HG03103 (cell line): ENCODE measurements at regions not wholly inside any gene's neighbourhood (a gene's known extent, or its start where the extent isn't known, plus 50 kb on each side); places are given as distances from the start of the nearest gene placed in this dataset.

Experiments used
- ATAC-seq: cut with Tn5 transposase; IDR thresholded peaks from one replicate; pipeline ENCODE4 v1.9.1; 2021; ENCODE audit warnings: low read depth; ENCODE audit not compliant: unreplicated experiment

DNA sequence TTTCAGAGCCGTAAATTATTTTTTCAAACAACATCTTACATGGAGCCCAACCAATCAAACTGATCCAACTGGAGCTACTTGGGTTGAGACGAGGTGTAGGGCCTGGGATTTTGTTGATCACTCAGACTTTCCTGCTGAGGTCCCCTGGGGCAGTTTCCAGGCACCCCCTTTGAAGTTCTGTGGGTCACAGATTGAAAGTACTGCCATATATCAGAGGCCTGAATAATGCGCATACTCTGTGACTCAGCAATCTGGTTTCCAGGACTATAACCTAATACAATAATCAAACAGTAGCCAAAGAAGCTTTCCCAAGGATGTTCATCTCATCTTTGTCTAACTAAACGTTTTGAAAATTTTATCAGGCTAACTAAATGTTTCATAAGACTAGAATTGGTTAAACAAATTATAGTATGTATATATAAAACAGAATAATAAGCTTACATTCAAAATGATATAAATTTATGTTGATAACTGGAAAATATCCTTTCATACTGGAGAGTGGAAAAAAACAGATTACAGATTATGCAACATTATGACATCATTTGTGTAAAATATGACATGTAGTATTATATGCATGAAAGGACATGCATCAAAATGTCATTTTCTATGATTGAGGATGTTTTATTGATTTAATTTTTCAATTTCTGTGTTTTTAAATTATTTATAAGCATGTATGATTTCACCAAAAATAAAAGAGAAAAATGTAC lies 617.1 kb downstream of the NTRK3 start:
- ATAC-seq = no peak

DNA sequence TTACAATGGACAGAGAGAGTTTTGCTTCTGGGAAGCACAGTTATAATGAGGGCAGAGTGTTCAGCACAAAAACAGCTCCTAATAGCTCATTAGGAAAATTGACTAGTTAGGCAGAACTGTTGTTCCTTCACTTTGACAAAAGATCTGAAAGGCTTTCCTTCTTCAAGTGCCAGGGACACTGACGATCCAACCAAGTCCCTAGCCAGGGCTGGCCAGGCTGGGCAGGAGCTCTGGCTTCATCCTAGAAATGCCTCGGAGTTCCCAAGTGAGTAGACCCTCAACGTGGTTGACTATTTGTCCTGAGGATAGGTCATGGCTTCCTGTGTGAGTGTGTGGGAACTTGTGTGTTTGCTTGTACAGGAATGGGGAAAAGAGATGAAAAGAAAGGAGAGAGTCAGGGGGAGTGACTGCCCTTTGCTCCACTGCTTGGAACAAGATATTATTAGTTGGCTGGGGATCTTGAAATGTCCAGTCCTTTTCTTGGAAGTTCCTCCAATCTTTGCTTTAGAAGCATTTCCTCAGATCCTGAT lies 617.9 kb downstream of the NTRK3 start:
- no peak for ATAC-seq

DNA sequence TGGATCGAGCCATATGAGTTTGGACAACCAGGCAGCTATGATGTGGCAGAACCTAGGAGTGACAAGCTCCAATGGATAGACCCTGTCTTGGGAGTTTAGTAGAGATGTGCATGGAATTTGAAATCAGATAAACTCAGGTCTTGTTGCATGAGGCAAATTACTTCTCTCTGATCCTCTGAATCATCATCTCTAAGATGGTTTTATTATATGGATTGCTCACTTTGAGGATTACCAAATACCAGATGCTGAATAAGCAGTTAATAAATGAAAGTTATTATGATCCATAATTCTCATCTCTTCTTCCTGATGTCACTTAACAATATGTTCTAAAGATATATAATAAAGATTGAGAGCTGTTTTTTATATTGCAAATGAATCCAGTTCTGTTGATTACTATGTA lies 622.2 kb downstream of the NTRK3 start:
- ATAC-seq = no peak

DNA sequence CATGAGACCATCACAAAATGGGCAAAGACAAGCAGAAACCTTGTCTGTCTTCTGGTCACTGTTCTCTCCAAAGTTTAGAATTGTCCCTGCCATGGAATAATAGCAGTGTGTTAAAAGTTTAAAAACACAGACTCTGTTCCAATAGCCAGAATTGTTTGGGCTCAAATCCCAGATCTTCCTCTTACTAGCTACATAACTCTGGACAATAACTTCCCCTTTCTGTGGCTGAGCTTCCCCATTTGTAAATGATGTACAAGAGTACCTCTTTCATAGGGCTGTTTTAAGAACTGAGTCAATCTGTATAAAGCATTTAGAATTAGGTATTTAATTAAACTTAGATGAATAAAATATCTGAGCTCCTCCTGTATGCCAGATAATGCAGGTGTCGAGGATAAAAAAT lies 623.0 kb downstream of the NTRK3 start:
- ATAC-seq = no peak

DNA sequence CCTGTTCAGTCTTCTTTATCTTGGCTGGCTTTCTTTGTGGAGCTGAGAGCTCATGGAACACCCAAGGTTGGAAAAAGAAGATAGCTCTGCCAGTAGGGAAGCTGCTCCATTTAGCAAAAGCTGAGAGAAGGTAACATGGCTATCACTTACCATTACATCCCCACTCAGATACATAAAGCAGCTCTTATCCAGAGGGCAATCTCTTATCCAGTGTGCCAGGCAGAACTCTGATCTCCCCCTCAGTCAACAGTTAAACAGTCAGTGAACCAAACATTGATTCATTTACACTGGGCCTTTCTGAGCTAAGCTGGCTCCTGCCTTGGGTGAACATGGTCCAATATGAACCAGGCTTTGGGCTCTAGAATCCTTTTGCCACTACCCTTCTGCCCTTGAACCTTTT lies 624.2 kb downstream of the NTRK3 start:
- ATAC-seq = no peak

DNA sequence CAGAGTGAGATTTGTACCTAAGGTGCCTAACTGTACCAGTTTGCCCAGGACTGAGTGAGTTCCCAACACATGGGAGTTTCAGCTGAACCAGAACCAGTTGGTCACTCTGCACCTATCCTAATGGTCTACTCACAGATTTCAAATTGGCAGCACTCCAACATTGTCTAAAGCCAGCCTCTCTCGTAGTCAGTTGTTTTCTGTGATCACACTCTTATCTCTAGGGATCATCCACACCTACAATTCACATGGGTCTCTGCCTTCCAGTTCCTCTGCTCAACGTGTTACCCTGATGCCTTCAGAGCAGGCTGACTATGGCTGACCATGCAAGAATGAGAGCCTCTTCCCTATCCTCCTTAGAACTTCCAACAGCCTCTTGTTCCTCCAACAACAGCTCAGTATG lies 624.8 kb downstream of the NTRK3 start:
- no peak for ATAC-seq

DNA sequence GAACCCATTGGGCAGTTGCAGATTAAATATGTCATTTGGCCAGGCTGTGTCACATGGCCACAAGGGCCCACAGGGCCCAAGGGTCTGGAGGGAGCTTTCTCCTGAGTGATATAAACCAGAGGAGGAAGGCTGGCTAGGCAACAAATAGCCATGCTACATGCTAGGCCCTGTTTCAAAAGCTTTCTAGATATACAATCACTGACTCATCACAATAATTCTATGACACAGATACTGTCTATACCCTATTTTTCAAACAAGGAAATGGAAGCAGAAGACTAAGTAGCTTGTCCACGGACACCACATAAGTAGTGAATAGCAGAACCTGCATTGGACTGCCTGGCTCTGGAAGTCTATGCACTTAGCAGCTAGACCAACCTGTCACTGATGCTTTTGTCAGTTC lies 625.4 kb downstream of the NTRK3 start:
- no peak for ATAC-seq

DNA sequence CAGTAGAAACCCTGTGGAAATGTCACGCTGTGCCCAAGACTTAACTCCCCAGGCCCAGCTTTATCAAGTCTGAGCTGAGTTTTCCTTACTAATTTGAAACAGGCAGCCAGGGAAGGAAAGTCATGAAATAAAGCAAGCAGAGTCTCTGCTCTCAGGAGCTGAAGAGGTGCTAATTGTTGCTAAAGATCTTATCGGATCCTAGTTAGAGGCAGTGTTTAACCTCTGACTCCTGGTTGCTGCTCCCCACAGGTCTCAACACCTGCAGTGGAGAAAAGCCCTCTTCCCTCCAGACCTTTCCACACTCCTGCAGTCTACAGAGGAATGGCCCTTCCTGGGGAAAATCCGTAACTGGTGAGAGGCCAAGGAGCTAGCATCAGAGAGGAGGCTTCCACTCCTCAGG lies 628.2 kb downstream of the NTRK3 start:
- no peak for ATAC-seq

DNA sequence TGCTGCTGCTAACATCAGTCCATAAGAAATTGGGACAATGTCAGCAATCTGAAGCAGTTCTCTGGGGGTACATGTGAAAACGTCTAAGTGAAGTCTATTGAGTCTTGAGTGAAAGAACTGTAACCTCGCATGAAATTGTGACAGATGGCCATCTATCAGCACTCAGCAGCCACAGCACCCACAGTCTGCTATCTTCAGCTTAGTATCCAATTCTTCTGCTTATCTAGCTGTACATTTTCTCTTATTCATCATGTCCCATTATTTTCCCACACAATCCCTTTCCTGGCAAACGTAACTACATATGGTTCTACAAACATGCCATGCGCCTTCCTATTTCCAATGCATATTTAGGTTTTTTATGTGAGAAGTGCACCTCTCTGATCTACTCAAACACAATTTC lies 629.7 kb downstream of the NTRK3 start:
- ATAC-seq = no peak

DNA sequence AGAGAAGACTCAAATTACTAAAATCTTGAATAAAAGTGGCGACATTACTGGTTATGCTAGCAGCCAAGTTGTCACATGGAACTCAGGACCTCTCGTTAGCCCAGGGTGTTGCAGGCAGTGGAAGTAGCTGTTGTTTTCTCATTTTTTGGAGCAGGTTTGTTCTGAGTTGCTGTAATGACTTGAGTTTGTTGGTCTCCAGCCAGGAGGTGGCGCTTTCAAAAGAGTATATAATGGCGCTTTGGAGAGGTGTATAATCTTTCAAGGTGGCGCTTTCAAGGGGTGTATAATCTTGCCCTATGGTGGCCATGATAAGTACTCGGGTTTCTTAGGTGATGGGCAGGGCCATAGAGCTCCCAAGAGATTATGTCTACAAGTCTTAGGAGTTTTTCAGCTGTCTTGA lies 632.7 kb downstream of the NTRK3 start:
- no peak for ATAC-seq

DNA sequence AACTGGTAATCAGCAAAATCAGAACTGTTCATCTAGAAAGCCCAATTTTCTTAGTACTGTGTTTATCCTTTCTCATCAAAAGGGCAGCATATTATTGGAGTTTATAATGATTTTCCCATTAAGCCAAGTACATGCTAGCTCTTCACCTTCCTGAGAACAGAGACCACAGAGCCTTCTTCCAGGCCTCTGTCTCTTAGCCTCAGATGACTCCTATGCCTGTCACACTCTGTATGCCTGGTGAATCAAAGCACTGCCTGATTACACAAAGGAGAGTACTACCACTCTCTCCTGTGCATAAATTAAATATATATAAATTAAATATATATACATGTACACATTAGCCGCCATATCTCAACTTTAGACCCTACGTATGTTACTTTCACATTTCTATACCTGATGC lies 636.1 kb downstream of the NTRK3 start:
- no peak for ATAC-seq

DNA sequence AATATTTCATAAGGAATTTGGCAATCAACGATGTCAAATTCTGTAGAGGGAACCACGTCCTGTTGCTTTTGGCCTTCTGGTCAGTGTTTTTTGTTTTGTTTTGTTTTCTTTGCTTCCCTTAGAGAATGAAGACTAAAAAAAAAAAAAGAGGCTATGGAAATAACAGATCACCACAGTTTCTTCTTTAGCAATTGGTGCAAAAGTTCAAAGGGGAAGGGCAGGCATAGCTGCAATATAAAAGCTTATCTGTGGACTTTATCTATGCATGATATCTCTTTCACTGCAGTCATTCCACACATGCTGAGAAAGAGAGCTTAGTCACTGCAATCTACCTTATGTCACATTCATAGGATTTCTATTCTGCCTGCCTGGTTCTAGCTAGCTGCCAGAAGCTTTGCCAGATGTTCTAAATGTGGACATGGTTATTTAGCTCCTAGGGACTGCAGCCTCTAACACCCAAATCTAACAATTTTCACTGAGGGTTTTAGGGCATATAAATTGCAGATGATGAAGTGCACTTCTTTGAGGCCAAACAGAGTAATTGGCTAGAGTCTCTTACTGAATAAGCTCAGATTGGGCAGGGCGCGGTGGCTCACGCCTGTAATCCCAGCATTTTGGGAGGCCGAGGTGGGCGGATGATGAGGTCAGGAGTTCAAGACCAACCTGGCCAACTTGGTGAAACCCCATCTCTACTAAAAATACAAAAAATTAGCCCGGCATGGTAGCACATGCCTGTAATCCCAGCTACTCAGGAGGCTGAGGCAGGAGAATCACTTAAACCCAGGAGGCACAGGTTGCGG lies 637.2 kb downstream of the NTRK3 start:
- ATAC-seq = no peak

DNA sequence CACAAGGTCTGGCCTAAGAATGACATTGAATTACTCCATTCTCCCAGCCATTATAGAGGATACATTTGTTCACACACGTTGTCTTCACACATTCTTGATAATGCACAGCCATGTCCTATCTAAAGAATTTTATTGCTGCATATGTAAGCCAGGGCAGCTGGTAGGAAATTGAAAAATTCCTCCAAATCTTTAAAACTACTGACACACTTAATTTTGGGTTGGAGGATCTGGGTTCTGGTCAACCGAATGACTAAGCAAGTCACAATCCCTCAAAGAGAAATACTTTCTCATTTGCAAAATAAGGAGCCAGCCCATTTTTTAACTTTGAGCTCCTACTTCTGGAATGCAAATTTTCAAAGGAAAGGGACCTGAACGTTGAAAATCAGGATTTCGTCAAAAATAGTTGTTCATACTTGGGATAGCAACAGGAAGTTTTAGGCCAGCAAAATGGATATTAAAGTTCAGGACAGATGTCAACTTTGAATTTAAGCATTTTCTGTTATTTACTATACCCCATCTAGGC lies 638.3 kb downstream of the NTRK3 start:
- no peak for ATAC-seq

DNA sequence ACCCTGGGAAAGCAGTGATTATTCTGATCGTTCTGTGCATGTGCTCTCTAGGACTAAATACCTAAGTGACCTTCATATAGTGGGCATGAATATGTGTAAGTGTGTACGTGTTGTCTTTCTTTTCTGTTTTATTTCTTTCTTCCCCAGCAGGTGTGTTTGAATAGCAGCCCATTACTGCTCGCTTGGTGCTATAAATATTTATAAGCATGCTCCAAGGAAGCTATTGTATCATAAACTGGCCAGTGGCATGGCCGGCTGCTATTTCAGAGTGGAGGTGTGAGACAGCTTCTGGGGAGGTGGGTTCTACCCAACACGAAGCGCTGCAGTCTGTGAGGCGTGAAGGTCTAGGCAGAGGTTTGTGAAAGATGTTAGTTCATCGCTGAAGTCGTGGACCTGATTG lies 641.8 kb downstream of the NTRK3 start:
- ATAC-seq = no peak

DNA sequence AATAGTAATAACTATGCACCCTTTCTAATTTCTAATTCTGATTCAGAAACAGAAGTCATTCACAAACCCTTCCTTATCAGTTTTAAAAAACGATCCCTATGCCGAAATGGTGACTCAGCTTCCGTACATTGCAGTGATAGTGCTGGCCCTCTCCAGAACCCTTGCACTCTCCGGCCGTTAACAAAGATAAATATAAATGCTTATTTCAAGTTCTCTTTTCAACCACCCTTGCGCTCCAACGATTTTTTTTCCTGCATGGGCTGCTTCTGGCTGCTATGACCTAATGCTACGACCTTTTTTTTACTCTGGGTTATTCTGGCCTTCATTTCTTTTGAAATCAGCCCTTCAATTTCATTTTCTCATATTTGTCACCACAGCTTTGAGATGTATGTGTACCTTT lies 646.2 kb downstream of the NTRK3 start:
- ATAC-seq = no peak

DNA sequence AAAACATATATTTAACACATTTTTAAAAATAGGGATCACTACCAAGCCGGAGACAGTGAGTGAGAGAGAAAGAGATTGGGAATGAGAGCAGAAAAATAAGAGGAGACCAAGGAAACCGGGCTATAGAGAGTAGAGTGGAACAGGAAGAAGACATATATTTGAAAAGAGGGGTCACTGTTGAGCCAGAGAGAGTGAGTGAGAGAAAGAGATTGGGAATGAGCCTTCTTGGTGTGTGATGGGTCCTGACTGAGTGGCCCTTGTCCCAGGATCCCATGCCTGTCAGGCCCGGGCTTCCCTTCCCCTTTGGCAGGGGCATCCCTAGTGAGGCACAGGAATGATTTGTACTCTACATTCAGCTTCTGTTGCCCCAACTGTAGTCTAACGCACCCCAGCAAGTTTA lies 646.6 kb downstream of the NTRK3 start:
- no peak for ATAC-seq

DNA sequence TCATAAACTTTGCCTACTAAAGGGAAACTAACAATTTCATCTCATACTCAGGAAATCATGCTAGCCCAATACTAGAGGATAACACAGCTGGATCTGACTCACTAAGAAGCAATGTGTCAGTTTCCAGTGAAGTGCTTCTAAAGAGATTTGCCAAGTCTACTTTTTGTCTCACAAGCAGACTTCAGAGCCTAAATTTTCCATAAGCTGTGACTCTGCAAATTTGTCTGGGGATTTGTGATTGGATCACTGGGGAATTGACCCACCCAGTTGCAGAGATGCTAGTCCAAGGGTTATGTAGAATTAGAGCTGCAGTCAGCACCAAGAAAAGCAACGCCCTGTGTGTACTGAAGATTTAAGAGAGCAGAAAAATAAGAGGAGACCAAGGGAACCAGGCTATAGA lies 647.1 kb downstream of the NTRK3 start:
- no peak for ATAC-seq

DNA sequence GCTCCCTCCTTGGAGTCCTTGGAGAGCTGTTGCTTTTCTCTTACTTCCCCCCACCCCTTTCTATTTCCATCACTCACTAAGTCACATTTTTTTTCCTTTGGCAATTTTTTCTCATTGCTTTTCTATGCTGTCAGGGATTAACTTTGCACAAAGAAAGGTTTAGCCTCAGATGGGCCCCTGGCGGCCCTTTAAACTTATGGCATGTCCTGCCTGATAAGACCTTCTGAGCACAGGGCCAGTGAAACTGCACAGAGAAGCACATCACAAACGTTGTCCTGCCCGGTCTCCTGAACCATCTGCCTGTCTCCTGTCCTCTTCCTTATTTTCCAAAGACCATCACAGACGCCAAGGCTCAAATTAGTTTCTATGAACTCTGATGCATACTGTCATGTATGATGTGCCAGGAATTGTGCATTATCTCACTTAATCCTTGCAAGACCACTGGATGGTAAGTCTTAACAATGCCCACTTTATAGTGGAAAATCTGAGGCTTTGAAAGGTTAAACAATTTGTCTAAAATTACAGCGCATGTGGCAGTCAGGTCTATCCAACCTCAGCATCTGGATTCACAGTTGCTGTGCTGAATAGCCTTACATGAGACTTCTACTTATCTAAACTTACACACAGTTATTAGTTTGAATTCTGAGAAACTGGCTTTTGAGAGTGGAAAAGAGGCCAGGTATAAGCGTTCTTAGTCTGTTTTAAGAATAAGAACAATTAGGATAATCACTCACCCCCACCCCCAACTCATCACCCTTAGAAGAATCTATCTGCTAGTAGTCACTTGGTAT lies 648.1 kb downstream of the NTRK3 start:
- ATAC-seq = no peak

DNA sequence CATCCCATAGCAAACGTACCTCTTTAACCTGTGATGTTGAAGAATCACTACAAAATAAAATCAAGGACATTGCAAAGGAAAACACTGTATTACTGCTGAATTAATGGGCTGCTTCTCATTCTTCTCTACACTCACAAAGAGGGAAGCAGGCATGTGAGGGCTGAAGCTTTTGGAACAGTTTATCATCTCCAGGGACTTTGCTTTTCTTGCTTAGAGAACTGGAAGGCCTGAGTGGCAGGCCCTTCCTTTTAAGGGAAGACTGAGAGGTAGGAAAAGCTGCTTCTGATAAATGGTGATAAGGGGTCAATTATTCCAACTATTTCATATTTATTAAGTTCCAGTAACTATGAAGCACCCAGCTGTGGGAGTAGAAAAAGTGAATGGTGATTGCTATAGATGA lies 649.6 kb downstream of the NTRK3 start:
- no peak for ATAC-seq

DNA sequence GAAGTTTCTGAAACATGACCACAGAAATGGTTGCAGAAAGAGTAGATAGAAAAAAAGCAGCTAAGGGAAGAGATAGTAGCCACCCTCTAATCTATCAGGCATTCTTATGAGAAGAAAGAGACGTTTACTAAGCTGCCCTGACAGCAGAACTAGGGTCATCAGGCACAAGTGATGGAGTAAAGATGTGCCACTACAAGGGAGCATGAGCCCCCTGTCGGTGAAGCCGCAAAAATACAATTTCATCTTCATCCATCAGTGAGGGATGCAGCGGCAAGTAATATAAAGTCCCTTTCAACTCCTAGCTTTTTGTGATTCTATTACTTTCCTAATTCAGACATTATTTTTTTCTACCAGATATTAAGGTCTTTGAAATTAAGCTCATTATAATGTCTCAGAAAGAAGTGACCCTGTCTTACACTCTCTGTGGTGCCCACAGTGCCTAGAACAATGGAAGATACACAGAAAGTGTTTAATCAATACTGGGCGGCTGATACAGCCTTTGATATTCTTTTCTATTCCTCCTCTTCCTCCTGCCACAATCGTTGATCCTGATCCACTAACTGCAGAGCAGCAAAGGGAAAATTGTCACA lies 651.6 kb downstream of the NTRK3 start:
- no peak for ATAC-seq

DNA sequence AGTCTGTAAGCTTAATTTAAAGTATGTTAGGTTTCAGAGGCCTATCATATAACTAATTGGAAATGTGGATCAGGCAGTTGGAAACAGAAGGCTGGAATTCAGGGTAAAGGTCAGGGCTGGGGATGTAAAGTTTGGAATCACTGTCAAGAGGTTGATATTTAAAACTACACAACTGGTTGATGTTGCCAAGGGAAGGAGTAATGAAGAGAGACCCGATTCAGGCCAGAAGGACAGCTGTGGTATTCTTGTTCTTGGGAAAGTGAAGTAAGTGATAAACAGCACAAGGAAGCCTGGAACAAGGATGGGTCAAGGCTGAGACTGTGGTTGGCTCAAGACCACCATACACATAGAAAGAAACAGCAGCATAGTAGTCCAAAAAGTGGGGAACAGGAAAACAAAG lies 654.2 kb downstream of the NTRK3 start:
- no peak for ATAC-seq
